ENCODE measurements at regions not wholly inside any gene's neighbourhood (a gene's known extent, or its start where the extent isn't known, plus 50 kb on each side); places are given as distances from the start of the nearest gene placed in this dataset.
"Not testable (repeated sequence)": the region's sequence is repeated elsewhere in the genome, so short reads cannot be mapped to it uniquely, and the experiment has no call there.

GRCh38 chr9:80501635-80502034 lies 929.9 kb downstream of the TLE4 start:
- DNase-seq, result no peak

- DNase-seq, result no peak
Measured at GRCh38 chr9:80500300-80500699, 928.5 kb downstream of the TLE4 start.

- no peak for DNase-seq
Measured at GRCh38 chr9:80498001-80498555, 926.3 kb downstream of the TLE4 start.

GRCh38 chr9:80496901-80497556 lies 925.3 kb downstream of the TLE4 start:
- DNase-seq, result no peak

- no peak for DNase-seq
Measured at GRCh38 chr9:80493258-80493657, 921.5 kb downstream of the TLE4 start.

- DNase-seq, result no peak
Measured at GRCh38 chr9:80492221-80492620, 920.5 kb downstream of the TLE4 start.

GRCh38 chr9:80491086-80491696 lies 919.4 kb downstream of the TLE4 start:
- DNase-seq, result no peak

- no peak for DNase-seq
Measured at GRCh38 chr9:80489329-80489728, 917.6 kb downstream of the TLE4 start.

- DNase-seq, result no peak
Measured at GRCh38 chr9:80485420-80486250, 913.9 kb downstream of the TLE4 start.

GRCh38 chr9:80482251-80482650 lies 910.5 kb downstream of the TLE4 start:
- not testable (repeated sequence) for DNase-seq

GRCh38 chr9:80467632-80468031 lies 895.9 kb downstream of the TLE4 start:
- DNase-seq, result no peak

GRCh38 chr9:80465556-80465955 lies 893.8 kb downstream of the TLE4 start:
- no peak for DNase-seq

GRCh38 chr9:80449513-80449912 lies 877.7 kb downstream of the TLE4 start:
- no peak for DNase-seq

- no peak for DNase-seq
Measured at GRCh38 chr9:80448996-80449395, 877.2 kb downstream of the TLE4 start.

- no peak for DNase-seq
Measured at GRCh38 chr9:80447876-80448275, 876.1 kb downstream of the TLE4 start.

- DNase-seq, result no peak
Measured at GRCh38 chr9:80440724-80441123, 869.0 kb downstream of the TLE4 start.

- no peak for DNase-seq
Measured at GRCh38 chr9:80437825-80438224, 866.1 kb downstream of the TLE4 start.

GRCh38 chr9:80437091-80437640 lies 865.4 kb downstream of the TLE4 start:
- no peak for DNase-seq

- no peak for DNase-seq
Measured at GRCh38 chr9:80435591-80435990, 863.8 kb downstream of the TLE4 start.

- no peak for DNase-seq
Measured at GRCh38 chr9:80426992-80427391, 855.2 kb downstream of the TLE4 start.

- DNase-seq, result no peak
Measured at GRCh38 chr9:80417211-80417773, 845.5 kb downstream of the TLE4 start.

GRCh38 chr9:80410106-80410505 lies 838.3 kb downstream of the TLE4 start:
- DNase-seq, result no peak

GRCh38 chr9:80407220-80407619 lies 835.5 kb downstream of the TLE4 start:
- DNase-seq, result no peak

Measured in activated T-cell treated with anti-CD3 and anti-CD28 coated beads, Interleukin-2, amount 50 U/mL, for 1 hour (primary cell).